Left ventricle myocardium superior (tissue), 1 donor: ENCODE measurements at regions not wholly inside any gene's neighbourhood (a gene's known extent, or its start where the extent isn't known, plus 50 kb on each side); places are given as distances from the start of the nearest gene placed in this dataset.

Experiments used
- ATAC-seq: fragments of 200-7000 bp; cut with Tn5 transposase; one replicate; pipeline ENCODE4 v1.9.1; 2020; ENCODE audit warnings: mild to moderate bottlenecking, moderate library complexity
- DNase-seq: peaks from one replicate; pipeline ENCODE4 v3.0.0-alpha.2; 2020
- intact Hi-C: fragments of 100-400 bp; cut with micrococcal nuclease; formaldehyde crosslinking; loops from one replicate; pipeline ENCODE4 v1.11.0; 2022
- donor health status: DM: no; HTN: yes; CAD: no; lungs with severe emphysema.

- ATAC-seq (peak; percentile 66), DNase-seq (peak; percentile 61)
- intact Hi-C loops: no loop called here
Observed at GRCh38 chr2:8575038-8575833, 106.6 kb upstream of the ID2 start.

- ATAC-seq (no peak), DNase-seq (no peak)
- intact Hi-C loops: no loop called here
Observed at GRCh38 chr2:8575834-8576423, 105.9 kb upstream of the ID2 start.

DNA sequence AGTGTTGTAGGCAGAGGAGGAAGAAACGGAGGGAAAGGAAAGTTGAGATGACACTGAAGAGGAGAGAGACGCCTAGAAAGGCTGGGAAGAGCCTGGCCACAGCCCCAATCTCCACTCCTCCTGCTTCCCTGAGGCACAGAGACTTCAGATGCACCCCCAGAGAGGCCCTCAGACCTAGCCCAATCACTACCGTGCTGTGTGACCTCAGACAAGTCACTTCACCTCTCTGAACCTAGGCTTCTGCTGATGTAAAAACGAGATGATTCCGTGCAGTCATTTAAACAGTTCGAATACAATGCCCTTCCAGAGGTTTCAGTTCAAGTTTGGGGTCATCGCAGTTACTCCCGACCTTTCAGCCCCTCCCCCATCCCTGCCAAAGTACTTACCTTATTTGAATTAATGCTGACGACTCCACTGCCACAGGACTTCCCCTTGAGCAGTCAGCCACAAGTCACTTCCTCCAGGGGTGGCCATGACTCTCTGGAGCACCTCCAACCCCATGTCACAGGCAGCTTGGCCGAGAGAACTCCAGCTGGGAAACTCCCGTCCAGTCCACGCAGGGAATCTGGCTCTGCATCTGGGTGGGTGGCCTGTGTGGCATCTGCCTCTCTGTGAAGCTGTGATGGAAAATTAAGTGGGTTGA is 105.2 kb upstream of the ID2 start:
- intact Hi-C loops: no loop called here
- ATAC-seq (peak; percentile 7), DNase-seq (no peak)

DNA sequence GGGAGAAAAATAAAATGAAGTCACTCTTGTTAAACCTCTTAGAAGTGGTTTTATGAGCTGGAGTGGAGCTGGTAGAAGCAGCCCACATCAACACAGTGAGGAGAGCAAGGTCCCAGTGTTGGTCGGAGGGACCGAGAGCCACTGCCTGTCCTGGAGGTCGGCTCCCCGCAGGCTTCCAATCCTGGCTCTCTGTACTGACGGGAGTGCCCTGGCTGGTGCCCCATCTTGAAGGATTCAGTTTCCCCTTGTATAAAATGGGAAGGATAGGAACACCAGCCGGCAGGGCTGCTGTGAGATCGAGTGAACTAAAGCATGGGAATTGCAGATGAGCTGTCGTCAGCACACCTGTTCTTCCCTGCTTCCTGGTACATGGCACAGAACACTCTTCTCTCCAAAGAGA is 104.3 kb upstream of the ID2 start:
- ATAC-seq (no peak), DNase-seq (no peak)
- intact Hi-C loops: no loop called here

- ATAC-seq: no peak
- DNase-seq: no peak
- intact Hi-C loops: no loop called here
Observed at GRCh38 chr2:8578335-8579244, 103.3 kb upstream of the ID2 start.

DNA sequence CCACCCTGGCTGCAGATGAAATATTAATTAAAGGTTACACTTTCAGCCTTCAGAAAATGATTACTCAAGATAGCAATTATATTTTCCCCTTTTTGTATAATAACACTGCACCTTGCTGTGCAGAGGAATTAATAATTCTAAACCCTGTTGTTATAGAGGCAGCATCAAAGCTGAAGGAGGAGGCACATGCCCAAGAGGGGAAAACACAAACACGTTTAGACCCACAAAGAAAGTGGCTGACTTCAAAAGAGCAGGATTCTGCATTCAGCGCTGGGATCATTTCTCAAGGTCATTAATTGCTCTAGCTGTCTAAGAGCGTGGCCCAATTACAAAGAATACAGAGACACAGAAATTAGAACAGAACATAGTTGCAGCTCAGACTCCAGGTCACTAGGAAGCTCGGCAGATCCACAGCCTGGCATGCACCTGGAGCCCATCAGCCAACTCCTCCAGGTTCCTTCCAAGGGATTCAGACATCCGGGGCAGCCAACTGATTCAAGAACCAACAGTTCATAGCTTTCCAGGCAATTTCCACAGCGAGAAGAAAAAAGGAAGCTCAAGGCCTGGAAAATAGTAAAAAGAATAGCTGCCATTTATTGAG is 102.3 kb upstream of the ID2 start:
- intact Hi-C loops: no loop called here
- ATAC-seq (no peak), DNase-seq (no peak)

DNA sequence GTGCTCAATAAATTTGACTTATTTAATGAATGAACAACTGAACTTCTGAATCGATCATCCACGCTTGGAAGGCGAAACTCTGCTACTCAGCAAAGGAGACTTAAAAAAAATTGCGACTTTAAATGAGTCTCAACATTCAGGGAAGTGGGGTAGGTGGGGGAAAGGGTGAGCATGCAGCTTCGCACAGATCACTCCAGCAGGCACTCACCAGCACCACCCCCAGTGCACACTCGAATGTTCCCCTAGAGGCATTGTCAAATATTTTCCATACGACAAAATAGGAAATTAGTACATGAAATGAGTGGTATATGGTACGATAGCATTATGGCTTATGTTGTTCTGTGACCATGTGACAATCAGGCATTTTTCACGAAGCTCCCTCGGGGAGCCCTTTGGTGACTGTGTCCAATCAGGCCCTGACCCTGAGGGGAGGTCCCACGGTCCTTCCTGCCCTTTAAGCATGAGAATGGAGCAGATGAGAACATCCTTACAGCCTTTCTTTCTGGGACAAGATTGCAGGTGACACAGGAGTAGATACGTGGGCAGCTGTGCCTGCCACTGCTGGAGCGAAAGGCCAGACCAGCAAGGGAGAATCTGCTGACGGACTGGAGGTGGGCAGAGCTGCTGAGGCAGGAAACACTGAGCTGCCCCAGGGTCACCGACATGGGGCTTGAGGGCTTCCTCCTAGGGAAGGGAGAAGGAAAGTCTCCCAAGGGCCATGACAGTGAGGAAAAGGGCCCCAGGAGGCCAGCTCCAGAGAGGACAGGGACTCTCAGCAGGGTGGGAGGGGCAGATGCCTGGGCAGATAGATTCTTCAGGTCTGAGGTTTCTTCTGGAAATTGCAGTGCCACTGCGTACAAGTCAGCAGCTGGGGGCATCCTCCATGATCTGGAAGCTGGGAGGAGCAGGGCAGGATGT is 101.3 kb upstream of the ID2 start:
- DNase-seq (no peak), ATAC-seq (no peak)
- intact Hi-C loops: no loop called here

DNA sequence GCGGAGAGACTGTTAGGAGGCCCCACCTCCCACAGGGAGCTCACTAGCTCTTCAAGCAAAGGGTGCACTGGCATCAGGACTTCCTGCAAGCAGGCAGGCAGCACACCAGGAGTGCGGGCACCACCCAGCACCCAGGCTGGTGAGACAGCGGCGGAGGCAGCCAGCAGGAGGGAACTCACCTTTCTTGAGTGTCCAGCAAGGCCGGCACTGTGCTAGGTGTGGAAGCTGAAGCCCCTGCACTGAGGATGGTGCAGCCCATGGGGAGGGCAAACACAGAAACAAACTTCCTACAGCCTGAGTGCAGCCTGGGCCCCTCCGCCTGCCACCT is 100.7 kb upstream of the ID2 start:
- DNase-seq (no peak), ATAC-seq (no peak)
- intact Hi-C loops: no loop called here

DNA sequence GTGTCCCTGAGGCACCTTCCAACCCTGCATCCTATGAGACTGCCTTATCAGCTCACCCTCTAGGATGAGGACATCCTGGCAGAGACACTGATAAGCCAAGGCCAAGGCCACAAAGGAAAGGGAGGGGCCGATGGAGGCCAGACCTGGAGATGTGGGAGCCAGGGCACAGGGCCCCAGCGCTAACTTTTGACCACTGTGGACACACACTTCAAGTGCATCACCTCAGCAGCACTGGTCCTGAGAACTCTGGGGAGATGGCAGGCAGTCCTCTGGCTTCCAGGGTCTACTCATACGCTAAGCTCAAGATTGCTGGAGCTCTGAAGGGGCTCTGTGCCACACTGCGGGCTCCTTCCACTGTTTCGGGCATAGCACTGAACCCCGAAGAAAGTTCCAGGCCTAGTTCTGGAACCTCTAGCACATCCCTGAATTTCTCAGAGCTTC is 100.2 kb upstream of the ID2 start:
- intact Hi-C loops: no loop called here
- ATAC-seq (peak; percentile 7), DNase-seq (no peak)

DNA sequence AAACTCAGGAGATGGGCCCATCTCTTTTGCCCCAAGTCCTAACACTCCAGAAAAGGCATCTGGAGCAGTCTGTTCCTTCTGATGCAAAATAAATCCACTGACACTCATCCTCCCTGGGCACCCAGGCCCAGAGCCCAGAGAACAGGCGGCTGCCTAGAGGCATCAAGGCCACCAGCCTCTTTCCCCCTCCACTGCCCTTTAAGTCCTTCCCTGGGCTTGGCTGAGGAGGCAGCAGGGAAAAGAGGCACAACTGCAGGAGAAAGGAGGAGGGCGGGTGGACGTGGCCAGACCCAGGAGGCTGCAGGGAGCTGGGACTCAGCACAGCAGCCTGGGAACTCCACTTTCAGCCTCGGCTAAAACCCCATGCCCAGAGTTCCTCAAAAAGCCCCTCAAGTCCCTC is 99.7 kb upstream of the ID2 start:
- intact Hi-C loops: no loop called here
- DNase-seq (no peak), ATAC-seq (no peak)

DNA sequence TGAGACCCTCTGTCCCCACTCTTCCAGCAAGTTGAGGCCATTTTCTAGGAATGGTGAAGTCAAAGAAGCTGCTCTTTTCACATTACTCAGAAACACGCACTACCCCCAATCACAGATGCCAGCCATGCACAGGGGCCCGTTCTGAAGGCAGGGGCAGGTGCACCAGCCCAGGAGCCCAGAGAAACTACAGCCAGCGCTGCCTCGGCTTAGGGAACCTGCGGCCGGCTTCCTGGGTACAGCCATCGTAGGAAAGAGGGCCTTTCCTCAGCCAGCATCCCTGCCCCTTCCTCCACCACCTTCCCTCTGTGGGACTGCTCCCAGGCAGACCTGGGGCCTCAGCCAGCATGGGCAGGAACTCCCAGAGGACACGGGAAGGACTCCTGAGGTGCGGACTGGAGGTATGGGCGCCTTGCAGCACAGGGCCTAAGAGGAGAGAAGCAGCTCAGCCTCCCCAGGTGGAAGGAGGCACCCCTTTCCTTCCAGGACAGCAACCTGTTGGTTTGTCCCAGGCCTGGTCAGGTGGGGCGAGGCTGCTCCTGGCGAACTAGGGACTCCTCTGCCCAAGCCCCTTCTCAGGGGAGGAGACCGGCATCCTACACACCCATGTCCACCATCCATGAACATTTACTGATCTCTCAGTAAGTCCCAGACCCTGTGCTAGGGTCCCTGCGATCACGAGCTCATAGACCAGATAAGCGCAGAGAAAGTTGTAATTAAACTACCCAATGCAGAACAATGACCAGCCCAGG is 99.0 kb upstream of the ID2 start:
- intact Hi-C loops: no loop called here
- no peak for DNase-seq
- ATAC-seq: peak; percentile 17

DNA sequence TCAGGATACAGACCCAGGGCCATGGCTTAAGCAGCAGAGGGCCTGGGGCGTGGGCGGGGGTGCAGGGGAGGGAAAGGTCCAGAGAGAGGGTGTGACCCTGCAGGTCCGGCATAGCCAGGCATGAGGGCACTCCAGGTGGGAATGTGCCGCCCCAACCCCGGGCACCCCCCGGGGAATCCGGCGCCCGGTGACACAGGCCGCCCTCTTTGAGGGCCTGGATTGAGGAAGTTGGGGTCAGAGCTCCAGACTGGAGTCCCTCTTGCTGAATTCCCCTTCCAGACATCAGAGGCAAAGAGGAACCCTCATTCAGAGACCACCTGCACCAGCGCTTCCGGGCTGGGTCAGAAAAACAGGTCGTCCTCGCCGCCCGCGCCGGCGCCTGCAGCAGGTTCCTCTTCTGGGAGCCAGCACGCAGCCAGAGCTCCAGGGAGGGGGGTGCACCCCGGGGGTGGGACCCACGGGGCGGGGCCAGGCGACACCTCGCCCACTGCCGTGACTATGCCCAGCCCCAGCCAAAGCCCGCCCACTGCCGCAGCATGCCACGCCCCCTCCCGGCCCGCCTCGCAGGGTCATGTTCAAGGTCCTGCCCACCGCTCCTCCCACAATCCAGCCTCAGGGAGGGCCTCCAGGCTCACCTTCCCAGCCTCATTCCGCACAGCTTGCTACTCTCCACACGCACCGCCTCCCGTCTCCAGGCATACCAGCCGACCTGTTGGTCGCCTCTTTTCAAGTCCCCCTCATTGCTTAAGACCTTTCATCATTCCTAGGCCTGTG is 98.3 kb upstream of the ID2 start:
- ATAC-seq (peak; percentile 97), DNase-seq (peak; percentile 97)
- intact Hi-C loops: no loop called here

DNA sequence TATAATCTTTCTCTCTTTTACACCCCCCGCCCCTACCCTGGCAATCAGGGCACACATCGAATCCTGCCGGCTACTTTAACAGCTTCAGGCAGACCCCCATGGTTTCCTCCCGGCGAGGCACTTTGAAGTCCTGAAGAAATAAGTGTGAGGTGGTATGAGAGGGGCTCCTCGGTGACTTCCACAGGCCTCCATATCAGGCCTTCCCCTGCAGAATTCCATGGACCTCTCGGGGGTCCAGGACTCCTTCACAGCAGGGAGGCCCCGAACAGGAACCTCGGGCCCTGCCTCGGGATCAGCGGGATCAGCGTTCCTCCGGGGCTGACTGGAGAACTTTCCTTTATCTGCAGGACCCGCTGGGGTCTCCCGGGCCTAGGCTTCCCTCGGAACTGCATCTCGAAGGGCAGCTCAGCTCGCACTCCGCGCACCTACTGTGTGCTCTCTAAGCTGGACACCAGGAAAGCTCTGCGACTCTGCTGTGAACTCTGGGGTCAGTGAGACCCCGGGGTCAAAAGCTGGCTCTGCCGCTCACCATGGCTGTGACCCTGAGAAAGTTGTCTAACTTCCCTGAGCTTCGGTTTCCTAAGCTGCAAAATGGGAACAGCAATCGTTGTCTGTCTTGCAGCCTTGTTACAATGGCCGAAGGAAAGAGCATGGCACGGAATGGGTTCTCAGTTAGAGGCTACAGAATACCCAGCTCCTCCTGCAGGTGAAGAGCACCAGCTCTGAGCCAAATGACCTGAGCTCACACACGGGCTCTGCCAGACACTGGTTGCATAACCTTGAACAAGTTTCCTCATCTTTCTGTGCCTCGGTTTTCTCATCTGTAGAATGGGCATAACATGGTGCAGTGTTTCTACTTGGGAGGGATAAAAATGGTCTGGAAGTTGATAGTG is 97.4 kb upstream of the ID2 start:
- ATAC-seq: no peak
- intact Hi-C loops: no loop called here
- no peak for DNase-seq

DNA sequence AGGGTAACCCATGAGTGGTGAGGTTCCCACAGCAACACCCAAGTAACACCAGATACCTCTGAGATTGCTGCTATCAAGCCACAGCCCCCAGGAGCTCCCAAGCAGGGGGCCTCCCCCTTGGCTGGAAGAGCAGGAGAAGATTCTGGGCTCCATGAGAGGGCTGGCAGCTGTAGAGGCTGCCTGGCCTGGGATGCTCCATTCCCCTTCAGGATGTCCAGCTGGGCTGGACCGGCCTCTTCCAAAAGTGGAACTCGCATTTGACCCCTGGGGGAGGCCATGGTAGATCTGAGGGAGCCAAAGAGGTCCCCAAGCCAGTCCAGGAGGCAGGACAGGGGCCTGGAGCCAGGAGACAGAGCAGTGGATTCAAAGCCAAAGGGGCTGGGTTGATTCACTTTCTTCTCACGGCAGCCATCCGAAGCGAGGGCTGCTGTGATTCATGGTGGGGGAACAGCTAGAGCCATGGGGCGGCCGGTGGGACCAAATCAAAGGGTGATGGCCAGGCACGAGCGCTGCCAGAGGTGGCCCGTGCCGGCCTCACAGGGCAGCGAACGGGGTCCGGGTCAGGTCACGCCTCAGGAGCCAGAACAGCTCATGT is 95.3 kb upstream of the ID2 start:
- peak; percentile 47 for DNase-seq
- no peak for ATAC-seq
- intact Hi-C loops: no loop called here

DNA sequence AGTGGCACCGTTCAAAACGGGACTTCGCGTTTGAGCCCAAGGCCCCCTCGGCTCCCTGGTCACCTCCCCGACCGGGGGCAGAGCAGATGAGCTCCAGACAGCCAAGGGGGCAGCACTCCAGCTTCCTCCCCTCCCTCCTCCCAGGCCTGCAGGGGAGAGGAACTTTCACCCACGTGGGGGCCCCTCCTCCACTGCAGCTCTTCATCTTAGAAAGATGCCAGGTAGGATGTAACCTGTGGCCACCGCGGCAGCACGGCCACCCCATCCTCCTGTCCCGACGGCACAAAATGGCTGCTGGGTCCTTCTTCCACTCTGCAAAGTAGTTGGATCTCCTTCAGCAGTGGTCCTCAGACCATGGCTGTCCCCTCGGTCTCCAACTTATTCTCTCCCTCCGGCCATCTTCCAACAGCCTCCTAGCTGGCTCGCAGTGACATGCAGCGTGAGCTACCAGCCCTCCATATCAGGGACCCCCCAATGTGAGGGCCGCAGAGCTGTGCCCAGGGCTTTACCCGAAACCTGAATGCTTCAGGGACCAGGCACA is 94.5 kb upstream of the ID2 start:
- intact Hi-C loops: no loop called here
- no peak for DNase-seq
- no peak for ATAC-seq
